CD14-positive monocyte (primary cell): ENCODE measurements at regions not wholly inside any gene's neighbourhood (a gene's known extent, or its start where the extent isn't known, plus 50 kb on each side); places are given as distances from the start of the nearest gene placed in this dataset.

Source experiments
- DNase-seq, 3 donors: peaks; one replicate each; pipeline ENCODE4 v3.0.0-alpha.2; 2011 to 2022
- H2AFZ ChIP-seq: 2 replicates; pipeline ENCODE4 v1.6.0; 2012; ENCODE audit warnings: mild to moderate bottlenecking, low read depth, low read length, inconsistent platforms; ENCODE audit not compliant: insufficient read depth, poor library complexity, severe bottlenecking
- H3K27ac ChIP-seq, 2 donors: 1 replicate in 1 of 2; 2 replicates in 1 of 2; pipeline ENCODE4 v1.5.1; 2012 to 2013; ENCODE audit warnings: low read length in 2 of 2, control low read depth in 1 of 2, inconsistent platforms in 1 of 2, low read depth in 1 of 2, mild to moderate bottlenecking in 1 of 2
- H3K27me3 ChIP-seq, 2 donors: one replicate each; pipeline versions ENCODE4 v1.6.0 to v1.6.1; 2011 to 2013; ENCODE audit warnings: low read length in 2 of 2; ENCODE audit not compliant: control insufficient read depth in 2 of 2, insufficient read depth in 2 of 2
- H3K36me3 ChIP-seq, 2 donors: replicated peaks in 1 of 2; 1 replicate in 1 of 2; 2 replicates in 1 of 2; pipeline versions ENCODE4 v1.5.1 to v1.6.1; 2012 to 2013; ENCODE audit warnings: low read length in 2 of 2, control low read depth in 1 of 2, inconsistent platforms in 1 of 2, mild to moderate bottlenecking in 1 of 2; ENCODE audit not compliant: insufficient read depth in 2 of 2, control insufficient read depth in 1 of 2
- H3K4me1 ChIP-seq, 2 donors: 1 replicate in 1 of 2; 2 replicates in 1 of 2; pipeline versions ENCODE4 v1.5.1 to v1.6.1; 2012 to 2013; ENCODE audit warnings: low read length in 2 of 2, control low read depth in 1 of 2, inconsistent platforms in 1 of 2, mild to moderate bottlenecking in 1 of 2, moderate library complexity in 1 of 2; ENCODE audit not compliant: insufficient read depth in 2 of 2, control insufficient read depth in 1 of 2
- H3K4me2 ChIP-seq: replicated peaks from 2 replicates; pipeline ENCODE3; 2012; ENCODE audit warnings: low read length, moderate library complexity, mild to moderate bottlenecking; ENCODE audit not compliant: poor library complexity, severe bottlenecking; ENCODE audit errors: extremely low read depth
- H3K4me3 ChIP-seq, 3 experiments: fragments of 200-600 bp in 1 of 3; sonication (generic) in 1 of 3; replicated peaks in 1 of 3; 1 replicate in 2 of 3; 2 replicates in 1 of 3; pipeline ENCODE4 v1.5.1; 2011 to 2013; ENCODE audit warnings: low read length in 3 of 3, mild to moderate bottlenecking in 3 of 3, control low read depth in 2 of 3, low read depth in 2 of 3, inconsistent platforms in 1 of 3, moderate library complexity in 1 of 3
- H3K79me2 ChIP-seq: 2 replicates; pipeline ENCODE4 v1.6.0; 2012; ENCODE audit warnings: mild to moderate bottlenecking, control low read depth, inconsistent platforms, low read length, moderate library complexity; ENCODE audit not compliant: insufficient read depth
- H3K9ac ChIP-seq: 2 replicates; pipeline ENCODE4 v1.6.0; 2017; ENCODE audit warnings: low read length, mild to moderate bottlenecking; ENCODE audit not compliant: insufficient read depth, poor library complexity, severe bottlenecking
- H3K9me3 ChIP-seq, 2 donors: replicated peaks in 1 of 2; 1 replicate in 1 of 2; 2 replicates in 1 of 2; pipeline versions ENCODE4 v1.5.1 to v1.6.1; 2012 to 2013; ENCODE audit warnings: low read length in 2 of 2, control low read depth in 1 of 2; ENCODE audit not compliant: control insufficient read depth in 1 of 2, insufficient read depth in 1 of 2
- H4K20me1 ChIP-seq: 2 replicates; pipeline ENCODE4 v1.6.0; 2012; ENCODE audit warnings: mild to moderate bottlenecking, low read length, control low read depth, moderate library complexity; ENCODE audit not compliant: insufficient read depth
- H3K27ac Mint-ChIP-seq, 7 donors: one replicate each; pipeline ENCODE4 v1.8.0; 2020; ENCODE audit warnings: mild to moderate bottlenecking in 7 of 7, mixed read lengths in 7 of 7, moderate library complexity in 6 of 7, inconsistent platforms in 2 of 7
- H3K27me3 Mint-ChIP-seq, 3 donors: one replicate each; pipeline ENCODE4 v1.8.0; 2021 to 2022; ENCODE audit warnings: low read depth in 3 of 3, mild to moderate bottlenecking in 3 of 3, mixed read lengths in 3 of 3, moderate library complexity in 3 of 3, inconsistent platforms in 1 of 3
- H3K36me3 Mint-ChIP-seq, 2 donors: one replicate each; pipeline ENCODE4 v1.8.0; 2020; ENCODE audit warnings: mixed read lengths in 2 of 2, inconsistent platforms in 1 of 2, mild to moderate bottlenecking in 1 of 2
- H3K4me1 Mint-ChIP-seq: one replicate; pipeline ENCODE4 v1.8.0; 2020; ENCODE audit warnings: mild to moderate bottlenecking, mixed read lengths
- H3K4me3 Mint-ChIP-seq, 2 donors: one replicate each; pipeline ENCODE4 v1.8.0; 2020; ENCODE audit warnings: mild to moderate bottlenecking in 2 of 2, mixed read lengths in 2 of 2, moderate library complexity in 1 of 2
- H3K9me3 Mint-ChIP-seq, 7 donors: one replicate each; pipeline ENCODE4 v1.8.0; 2020 to 2022; ENCODE audit warnings: mixed read lengths in 7 of 7, mild to moderate bottlenecking in 6 of 7, moderate library complexity in 6 of 7, inconsistent platforms in 2 of 7
- WGBS: methylation state at CpG from one replicate; pipeline ENCODE4 v1.1.5; 2013; ENCODE audit warnings: missing lambda C conversion rate; ENCODE audit not compliant: insufficient coverage; 5-methylcytosine and 5-hydroxymethylcytosine counted together
- intact Hi-C, 2 donors: fragments of 100-400 bp; cut with micrococcal nuclease; formaldehyde crosslinking; loops; one replicate each; pipeline versions ENCODE4 v1.15.0 to v1.15.1; 2023
- TF ChIP-seq, protein P1 (sequence below): fragments of 200-600 bp; IDR thresholded peaks from one replicate; pipeline ENCODE4 v1.8.0; 2022; ENCODE audit warnings: antibody characterized with exemption, mild to moderate bottlenecking

DNA sequence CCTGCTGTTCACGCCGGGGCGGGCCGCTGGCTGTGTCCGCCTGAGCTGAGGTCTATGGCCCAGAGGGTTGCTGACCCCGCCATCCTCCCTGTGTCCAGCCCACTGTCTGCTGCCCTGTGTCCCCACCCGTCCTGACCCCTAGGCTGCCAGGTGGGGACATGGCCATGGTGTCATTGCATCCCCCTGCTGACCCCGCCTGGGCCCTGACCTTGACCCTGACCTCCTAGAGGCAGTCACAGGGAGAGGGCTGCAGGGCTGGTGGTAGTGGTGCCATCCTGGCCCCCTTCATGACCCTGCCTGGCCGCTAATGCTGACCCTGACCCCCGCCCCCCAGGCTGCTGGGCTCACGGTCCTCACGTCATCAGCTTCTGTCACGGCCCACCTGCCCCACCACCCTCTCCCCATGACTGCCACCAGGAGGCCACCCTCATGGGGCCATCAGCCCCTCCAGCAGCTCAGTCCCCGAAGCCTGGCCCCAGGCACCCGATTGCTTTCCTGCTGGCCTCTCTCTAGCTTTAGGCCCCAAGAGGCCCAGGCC lies 285.9 kb downstream of the BRD1 start:
- Histone ChIP-seq H3K27ac (no peak overlapping the region), H3K4me1 (no peaks in the 10 kb centered on the region), H3K4me2 (no peak overlapping the region), H3K9ac (no peak overlapping the region), H3K4me3 (no peak overlapping the region), H3K36me3 (no peaks in the 10 kb centered on the region), H3K27me3 (no peaks in the 10 kb centered on the region), H3K79me2 (no peaks in the 10 kb centered on the region), H4K20me1 (no peaks in the 10 kb centered on the region), H2AFZ (no peak overlapping the region), H3K9me3 (peaks cover 0 to 5% of the 10 kb centered on the region in 2 donors)
- TF ChIP-seq, protein P1, sequence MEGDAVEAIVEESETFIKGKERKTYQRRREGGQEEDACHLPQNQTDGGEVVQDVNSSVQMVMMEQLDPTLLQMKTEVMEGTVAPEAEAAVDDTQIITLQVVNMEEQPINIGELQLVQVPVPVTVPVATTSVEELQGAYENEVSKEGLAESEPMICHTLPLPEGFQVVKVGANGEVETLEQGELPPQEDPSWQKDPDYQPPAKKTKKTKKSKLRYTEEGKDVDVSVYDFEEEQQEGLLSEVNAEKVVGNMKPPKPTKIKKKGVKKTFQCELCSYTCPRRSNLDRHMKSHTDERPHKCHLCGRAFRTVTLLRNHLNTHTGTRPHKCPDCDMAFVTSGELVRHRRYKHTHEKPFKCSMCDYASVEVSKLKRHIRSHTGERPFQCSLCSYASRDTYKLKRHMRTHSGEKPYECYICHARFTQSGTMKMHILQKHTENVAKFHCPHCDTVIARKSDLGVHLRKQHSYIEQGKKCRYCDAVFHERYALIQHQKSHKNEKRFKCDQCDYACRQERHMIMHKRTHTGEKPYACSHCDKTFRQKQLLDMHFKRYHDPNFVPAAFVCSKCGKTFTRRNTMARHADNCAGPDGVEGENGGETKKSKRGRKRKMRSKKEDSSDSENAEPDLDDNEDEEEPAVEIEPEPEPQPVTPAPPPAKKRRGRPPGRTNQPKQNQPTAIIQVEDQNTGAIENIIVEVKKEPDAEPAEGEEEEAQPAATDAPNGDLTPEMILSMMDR: no peak
- 96% methylated on average over 15 of the region's 15 CpGs for WGBS
- no peaks in the 10 kb centered on the region for H3K27me3 Mint-ChIP-seq
- peaks cover 1 to 18% of the 10 kb centered on the region in 2 donors for H3K36me3 Mint-ChIP-seq
- intact Hi-C loops: no loop called here
- no peak for DNase-seq
- peaks cover 0 to 4% (median 2%) of the 10 kb centered on the region in 7 donors for H3K9me3 Mint-ChIP-seq
- H3K27ac Mint-ChIP-seq: no peak overlapping the region
- no peaks in the 10 kb centered on the region for H3K4me1 Mint-ChIP-seq
- no peak overlapping the region for H3K4me3 Mint-ChIP-seq

DNA sequence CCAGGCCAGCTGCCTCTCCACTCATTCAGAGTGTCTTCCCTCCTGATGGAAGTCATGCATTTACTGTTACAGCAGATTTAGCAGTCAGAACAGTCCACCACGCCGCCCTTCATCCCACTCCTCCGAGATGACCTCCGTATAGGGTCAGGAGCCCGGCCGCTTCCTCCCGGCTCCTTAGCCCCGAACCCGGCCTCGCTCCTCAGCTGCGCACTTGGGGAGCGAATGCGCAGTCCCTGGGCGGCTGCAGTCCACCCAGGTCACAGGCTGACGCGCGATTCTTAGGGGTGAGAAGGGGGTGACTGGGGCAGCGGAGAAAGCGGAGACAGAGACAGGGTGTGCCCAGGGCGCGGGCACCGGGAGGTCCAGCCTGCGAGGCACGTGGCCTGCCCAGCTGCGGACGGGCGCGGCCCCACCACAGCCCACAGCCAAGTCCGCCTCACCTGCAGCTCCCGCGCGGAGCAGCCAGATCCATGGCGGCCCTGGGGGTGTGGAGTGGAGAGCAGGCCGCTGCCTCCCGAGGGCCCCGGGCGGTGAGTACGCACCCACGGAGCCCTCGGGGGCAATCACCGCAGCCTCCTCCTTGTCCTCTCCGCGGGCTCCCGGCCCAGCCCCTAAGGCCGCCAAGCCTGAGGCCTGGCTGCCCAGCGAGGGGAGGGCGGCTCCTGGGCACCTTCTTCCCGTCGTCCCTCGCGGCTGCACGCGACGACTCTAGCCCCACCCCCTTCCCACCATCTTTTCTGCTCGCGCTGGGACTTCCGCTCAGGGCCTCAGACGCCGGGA lies 286.6 kb downstream of the BRD1 start:
- Mint-ChIP-seq H3K9me3 (peaks cover 0 to 4% (median 2%) of the 10 kb centered on the region in 7 donors), H3K27me3 (no peaks in the 10 kb centered on the region), H3K36me3 (peaks cover 3 to 18% of the 10 kb centered on the region in 2 donors), H3K27ac (no peak overlapping the region), H3K4me3 (no peak overlapping the region), H3K4me1 (no peaks in the 10 kb centered on the region)
- Histone ChIP-seq H3K4me1 (no peaks in the 10 kb centered on the region), H3K9me3 (peaks cover 0 to 5% of the 10 kb centered on the region in 2 donors), H4K20me1 (no peaks in the 10 kb centered on the region), H3K4me3 (no peak overlapping the region), H3K9ac (no peak overlapping the region), H3K4me2 (no peak overlapping the region), H3K36me3 (no peaks in the 10 kb centered on the region), H3K27me3 (no peaks in the 10 kb centered on the region), H3K79me2 (no peaks in the 10 kb centered on the region), H3K27ac (no peak overlapping the region), H2AFZ (no peak overlapping the region)
- TF ChIP-seq, protein P1: no peak
- no peak for DNase-seq
- over 99% methylated on average over 52 of the region's 59 CpGs for WGBS
- intact Hi-C loops: no loop called here
